Activated CD4-positive, alpha-beta T cell treated with anti-CD3 and anti-CD28 coated beads, Interleukin-2, amount 50 U/mL, for 24 hours (primary cell): ENCODE measurements at regions not wholly inside any gene's neighbourhood (a gene's known extent, or its start where the extent isn't known, plus 50 kb on each side); places are given as distances from the start of the nearest gene placed in this dataset.
A peak's percentile ranks its signal among the peaks of the same experiment; 100 is the strongest.

Experiments
- DNase-seq, 2 donors: peaks; one replicate each; pipeline ENCODE4 v3.0.0-alpha.2; 2020; ENCODE audit warnings: low read depth in 1 of 2, low spot score in 1 of 2

DNA sequence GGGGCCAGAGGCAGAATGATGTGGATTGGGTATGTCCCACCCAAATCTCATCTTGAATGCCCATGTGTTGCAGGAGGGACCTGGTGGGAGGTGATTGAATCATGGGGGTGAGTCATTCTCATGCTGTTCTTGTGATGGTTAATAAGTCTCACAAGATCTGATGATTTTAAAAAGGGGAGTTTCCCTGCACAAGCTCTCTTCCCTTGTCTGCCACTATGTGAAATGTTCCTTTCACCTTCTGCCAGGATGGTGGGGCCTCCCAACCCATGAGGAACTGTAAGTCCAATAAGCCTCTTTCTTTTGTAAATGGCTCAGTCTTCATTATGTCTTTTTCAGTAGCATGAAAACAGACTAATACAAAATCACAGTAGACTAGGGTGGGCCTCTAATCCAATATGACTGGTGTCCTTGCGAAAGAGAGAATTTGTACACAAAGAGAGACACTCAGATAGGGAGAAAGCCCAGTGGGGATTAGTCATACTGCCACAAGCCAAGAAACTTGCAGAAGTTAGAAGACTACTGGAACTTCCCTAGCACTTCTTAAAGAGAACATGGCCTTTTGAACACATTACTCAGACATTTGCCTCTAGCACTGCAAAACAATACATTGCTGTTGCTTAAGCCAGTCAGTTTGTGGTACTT is 68.4 kb downstream of the ANXA1 start:
- DNase-seq = peak in 1 of 2 donors; percentile 40

DNA sequence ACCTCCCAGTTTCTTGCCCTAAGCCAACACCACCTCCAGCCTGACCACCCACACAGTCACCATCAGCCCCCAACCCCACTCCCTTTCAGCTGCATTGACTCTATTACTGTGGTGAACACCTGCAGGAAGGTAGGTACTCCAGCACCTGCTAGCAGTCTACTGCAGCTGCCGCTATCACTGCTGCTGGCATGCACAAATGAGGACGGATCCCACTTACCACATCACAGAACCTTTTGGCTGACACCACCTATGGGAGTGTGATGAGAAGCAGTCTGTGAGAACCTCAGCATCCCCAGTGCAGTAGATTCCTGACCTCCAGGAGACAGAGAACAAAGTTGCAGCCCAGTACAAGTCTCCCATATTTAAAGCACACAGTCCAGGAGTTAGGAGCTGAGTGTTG is 71.9 kb downstream of the ANXA1 start:
- DNase-seq = no peak

DNA sequence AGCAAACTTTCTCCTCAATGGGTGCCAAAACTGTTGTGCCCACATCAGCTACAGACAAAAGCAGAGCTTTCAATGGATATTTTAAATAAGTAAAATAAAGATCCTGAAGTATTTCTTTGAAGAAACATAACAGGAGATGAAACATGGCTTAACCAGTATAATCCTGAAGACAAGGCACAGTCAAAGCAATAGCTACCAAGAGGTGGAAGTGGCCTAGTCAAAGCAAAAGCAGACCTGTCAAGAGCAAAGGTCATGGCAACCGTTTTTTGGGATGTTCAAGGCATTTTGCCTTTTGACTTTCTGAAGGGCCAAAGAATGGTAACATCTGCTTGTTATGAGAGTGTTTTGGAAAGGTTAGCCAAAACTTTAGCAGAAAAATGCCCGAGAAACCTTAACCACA is 77.9 kb downstream of the ANXA1 start:
- DNase-seq = no peak

DNA sequence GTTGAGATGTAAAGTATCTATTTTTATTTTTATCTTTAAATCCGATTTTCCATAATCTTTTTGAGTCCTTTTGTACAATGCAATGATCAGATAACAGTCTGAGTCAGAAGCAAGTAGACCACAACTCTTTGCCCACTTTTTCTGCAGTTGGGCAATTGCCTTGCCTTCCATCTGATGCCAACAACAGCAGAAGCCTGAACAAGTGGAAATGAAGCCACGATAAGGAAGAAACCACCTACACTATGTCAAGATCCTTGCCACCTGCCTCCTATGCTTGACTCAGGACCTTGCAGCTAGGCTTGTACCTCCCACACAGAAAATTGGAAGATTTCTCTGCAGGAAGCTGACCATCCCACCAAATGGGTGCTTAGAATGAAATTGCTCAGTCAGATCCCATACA is 78.6 kb downstream of the ANXA1 start:
- no peak for DNase-seq

DNA sequence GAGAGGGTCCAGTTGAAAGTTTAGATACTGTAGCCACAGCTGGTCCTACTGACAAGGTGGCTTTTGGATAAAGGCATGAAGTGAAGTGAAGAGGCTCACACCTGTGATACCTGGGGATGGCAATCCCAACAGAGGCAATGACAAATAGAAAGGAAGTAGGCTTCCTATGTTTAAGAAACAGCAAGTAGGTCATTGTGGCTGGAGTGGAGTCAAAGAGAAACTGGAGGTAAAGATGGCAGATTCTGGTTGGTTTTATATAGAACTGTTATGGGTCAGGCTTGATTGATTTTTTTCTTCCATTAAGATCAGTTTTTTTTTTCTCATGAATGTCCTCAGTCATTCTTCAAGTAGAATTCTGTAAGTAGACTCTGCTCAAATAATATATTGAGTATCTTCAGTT is 79.5 kb downstream of the ANXA1 start:
- DNase-seq = no peak

DNA sequence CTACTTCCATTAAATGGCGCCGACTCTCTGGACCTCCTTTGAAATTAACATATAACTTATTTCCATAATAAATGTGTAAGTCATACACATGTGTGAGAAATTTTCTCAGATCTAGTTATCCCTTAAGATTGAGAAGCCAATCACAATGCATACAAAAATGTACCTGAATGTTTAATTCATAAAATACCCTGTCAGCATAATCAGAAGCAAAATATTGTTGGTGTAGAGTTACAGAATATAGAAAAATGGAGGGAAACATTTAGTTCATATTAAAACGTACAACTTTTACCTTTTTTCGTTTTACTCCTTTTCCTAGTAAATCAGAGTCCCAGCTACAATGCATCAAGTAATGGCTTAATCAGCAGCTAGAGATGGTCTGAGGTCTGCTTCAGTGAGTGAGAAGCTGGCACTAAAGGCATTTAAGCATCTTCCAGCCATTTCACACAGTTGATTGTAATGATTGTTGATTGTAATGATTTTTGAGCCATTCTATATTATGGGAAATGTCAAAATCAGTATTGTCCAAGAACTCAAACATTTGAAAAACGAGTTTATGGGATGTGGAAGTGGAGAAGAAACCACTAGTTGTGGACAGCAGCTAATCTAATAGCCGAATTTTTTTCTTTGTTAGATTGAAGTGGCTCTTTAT is 81.8 kb downstream of the ANXA1 start:
- no peak for DNase-seq

DNA sequence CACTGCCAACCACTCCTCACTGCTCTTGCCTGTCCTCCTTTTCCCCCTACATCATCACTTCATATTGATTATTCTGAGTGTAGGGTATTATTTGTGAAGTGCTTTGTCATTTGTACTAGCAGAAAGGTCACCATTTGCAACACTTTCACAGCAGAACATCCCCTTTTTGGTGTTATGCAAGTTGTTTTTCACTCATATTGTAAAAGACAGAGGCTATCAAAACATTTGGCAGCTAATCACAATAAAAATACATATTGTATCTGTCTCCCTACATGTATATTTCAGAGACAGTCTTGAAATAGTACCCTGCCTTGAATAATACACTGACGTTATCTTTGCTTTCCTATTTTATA is 82.3 kb downstream of the ANXA1 start:
- no peak for DNase-seq

DNA sequence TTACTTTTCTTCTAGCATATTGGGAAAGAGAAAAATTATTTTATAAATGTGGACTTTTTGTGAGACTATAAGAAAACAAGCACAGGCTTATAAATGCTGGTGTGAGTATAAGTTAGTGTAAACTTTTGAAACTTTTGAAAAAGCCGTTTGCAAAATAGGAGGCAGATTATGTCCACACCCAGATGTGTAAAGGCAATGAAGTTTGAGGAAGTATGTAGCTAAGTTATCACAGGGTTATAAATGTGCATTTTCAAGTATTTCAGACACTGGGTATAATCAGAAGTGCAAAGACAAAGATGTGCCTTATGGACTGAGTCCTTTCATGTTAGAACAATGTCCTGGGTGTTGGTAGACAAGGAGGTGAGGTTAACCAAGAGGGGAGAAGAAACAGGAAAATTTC is 85.5 kb downstream of the ANXA1 start:
- no peak for DNase-seq

DNA sequence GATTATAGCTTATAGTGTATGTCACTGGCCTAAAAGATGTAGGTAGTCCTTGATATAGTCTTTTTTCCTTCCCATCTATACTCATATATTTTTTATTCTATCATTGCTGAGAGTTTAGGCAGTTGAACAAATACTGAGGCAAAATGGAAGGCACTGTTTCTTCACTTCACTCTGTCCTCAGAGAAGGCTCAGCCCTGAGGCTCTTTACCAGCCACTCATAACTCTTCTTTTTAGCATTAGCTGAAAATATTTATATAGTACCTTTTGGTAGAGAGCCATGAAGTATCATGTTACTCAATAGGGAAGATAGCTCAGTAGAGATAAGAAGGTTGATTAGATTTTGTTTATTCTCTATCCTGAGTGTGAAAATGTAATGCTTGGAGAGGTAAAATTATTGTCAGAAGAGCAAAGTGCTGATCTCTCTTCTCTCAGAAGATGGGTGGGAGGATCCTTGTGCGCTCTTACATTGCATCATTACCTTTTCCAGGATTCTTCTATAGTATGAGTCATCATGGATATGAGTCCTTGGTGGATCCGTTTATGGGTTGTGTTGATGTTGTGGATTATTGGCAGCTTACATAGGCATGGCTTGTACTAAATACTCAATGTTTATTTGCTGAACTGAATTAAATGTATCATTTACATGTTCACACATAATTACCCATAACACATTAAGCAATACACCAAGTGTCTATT is 88.1 kb downstream of the ANXA1 start:
- no peak for DNase-seq

DNA sequence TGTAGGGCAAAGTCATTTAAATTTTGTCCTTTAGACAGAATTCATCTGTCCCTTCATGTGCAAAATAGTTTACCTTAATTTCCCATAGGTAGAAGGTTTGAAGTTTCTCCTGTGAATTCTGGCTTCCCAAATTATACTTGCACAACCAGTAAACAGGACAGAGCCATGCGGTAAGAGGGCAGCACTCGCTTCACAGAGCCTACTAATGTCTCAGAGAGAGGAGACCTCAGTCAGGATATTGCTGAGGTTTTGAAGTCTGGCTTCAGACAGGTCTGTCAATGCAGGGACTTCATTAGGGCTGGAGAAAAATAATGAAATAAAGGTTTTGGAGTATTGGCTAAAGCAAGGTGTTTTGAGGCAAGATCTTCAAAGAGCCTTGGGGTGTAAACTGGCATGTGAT is 91.4 kb downstream of the ANXA1 start:
- no peak for DNase-seq

DNA sequence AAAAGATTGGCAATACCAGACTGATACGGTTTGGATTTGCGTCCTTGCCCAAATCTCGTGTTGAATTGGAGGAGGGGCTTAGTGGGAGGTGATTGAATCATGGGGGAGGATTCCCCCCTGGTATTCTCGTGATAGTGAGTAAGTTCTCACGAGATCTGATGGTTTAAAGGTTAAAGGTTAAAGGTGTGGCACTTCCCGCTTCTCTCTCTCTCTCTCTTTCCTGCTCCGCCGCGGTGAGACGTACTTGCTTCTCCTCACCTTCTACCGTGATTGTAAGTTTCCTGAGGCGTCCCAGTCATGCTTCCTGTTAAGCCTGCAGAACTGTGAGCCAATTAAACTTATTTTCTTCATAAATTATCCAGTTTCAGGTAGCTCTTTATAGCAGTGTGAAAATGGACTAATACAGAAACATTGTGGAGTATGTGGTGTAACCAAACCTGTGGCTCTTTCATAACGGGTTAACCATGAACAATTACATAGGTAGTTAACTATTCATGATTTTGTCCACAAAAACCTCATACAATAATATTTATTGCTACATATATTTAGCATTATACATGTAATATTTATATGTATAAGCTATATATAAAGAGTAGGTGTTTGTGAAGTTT is 107.5 kb downstream of the ANXA1 start:
- DNase-seq = no peak

DNA sequence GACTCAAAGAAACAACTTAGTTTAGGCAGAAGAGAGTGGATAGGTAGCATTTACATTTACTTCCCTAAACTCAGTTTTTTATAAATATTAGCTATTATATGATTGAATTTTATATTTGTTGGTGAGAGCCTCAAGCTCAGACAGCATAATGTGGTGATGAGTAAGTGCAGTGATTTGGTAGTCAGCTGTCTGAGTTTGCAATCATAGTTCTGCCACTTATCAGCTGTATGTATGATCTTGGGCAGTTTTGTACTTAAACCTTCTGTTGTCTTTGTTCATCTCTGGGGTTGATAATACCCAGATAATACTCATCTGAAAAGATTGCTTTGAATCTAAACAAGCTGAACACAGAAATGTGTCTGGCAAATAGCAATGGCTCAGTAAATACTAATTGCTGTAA is 108.8 kb downstream of the ANXA1 start:
- DNase-seq = no peak

DNA sequence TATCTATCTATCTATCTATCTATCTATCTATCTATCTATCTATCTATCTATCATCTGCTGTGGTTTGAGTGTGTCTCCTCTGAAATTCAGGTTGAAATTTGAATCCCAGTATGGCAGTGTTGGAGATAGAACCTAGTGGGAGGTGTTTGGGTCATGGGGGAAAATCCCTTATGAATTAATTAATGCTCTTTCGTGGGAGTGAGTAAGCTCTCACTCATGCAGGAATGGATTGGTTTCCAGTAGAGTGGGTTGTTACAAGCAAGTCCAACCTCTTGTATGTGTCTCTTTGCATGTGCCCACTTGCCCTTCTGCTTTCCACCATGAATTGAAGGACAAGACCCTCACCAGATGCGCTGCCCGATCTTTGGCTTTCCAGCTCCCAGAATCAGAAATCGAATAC is 113.0 kb downstream of the ANXA1 start:
- DNase-seq = no peak

DNA sequence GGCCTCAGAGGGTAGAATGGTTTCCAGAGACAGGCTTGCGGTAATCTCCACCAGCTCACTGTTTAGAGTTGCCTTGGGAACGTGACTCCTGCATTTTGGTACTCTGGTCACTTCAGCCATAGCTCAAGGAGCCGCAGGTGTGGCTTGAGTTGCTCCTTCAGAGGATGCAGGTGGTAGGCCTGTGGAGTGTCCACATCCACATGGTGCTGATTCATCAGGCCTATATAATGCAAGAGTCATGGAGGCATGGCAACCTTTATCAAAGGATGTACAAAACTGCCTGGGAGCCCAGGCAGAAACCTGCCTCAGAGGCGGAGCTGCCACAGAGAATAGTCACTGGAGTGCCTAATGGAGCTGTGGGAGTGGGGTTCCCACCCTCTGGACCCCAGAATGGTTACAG is 114.2 kb downstream of the ANXA1 start:
- no peak for DNase-seq

DNA sequence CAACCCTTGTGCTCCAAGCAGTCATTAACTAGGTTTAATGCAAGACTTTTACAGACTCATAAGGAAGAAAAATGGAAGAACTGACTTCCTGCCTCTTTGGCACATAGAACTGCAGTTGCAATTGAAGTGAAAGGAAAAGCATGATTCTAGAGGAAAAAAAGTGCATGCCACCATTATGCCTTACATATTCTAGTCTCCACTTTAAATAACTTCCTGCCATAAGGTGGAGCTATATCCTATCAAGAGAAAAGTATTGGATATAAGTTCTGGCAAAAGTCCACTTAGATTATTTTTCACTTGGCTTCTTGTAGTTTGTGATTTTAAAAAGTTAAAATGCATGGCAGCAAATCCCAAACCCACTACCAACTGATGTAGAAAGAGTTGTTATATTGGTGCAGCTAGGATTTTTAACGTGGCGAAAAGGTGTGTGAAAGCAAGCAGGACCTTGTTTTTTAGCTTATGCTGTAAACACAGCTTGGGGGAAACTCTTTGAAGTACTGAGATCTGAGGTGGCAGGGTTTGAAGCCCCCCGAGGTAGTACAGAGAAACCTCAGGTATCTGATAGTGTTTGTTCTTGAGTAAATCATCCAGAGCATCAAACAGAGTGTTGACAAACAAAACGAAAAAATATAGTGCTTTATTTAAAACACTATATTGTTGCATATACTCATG is 117.9 kb downstream of the ANXA1 start:
- no peak for DNase-seq

DNA sequence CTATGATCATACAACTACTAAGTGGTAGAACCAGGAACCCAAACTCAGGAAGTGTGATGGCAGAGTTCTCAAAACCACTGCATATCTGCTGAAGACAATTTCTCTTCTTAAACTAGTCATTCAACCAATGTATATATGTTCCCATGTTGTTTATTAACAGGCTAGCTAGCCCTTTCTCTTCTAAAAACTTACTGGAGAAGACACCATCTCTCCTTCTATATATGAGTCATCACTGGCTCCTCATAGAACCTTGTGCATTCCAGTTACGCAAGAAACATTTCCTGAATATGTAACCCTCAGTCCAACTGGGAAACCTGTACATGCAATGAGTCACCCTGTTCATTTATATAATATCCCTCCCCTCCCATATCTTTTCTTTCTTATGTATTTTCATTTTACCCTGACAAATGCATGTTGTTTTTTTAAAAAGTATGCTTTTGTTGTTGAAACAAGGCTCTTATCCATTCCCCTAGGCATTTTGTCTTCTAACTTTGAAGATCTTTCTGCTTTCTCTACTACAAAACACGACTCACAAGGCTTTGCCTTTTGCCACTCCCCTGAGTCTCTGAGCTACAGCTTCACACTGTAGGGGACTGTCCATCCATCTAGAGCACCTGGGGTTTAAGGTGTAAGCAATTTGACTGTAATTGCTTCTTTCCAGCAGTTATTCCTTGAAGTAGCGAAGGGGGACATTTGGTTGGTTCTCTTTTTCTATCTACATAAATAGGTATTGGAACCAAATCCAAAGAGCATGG is 119.5 kb downstream of the ANXA1 start:
- DNase-seq = no peak

DNA sequence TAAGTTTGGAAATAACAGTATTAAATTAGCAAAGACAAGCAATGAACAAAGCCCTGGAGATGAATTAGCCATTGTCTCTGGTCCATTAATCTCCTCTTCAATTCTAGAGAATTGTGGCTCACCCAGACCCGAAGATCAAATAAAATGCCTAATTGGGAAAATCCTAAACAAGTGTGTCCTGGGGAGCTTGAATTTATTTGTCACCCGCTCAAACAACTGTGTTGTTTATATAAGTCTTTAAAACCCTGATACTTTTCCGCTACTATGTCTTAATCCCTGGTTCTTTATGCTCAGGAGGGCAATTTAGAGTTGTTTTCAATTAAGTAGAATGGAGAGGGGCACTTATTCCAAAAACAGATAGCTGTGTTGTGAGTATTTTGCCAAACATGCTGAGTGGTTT is 128.4 kb downstream of the ANXA1 start:
- DNase-seq = no peak

DNA sequence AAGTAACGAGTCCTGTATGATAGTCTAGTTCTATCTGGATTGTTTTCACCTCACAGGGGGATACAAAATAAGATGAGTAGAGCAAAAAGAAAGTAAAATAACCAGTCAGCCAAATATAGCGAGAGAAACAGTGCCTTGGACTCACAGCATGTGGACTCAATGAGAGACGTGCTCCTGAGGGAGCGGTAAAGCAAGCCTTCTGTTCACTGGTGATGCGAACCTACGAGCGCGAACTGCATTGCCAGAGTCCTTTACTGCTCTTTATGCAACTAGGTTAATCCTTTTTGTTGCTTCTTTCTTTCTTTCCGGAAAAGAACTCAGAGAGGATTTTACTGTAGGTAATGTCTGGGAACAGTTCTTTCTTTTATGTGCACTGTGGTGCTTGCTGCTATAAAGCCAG is 132.7 kb downstream of the ANXA1 start:
- DNase-seq = no peak

DNA sequence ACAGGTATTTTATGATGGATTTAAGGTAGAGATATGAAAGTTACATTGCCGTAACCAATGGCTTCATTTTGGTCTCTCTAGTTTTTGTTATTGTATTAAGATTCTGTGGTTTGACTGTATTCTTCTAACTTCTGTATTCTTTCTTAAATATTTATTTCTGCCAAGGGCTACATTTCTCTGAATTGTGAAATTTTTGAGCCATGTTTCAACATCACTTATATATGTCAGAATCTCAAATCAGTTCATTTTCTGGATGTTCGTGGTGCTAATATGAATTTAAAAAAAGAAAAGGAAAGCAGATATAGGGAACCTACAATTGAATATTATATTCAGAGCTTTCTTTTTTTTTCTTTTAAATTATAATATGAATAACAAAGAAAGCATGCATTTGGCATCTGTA is 142.7 kb downstream of the ANXA1 start:
- DNase-seq = no peak

DNA sequence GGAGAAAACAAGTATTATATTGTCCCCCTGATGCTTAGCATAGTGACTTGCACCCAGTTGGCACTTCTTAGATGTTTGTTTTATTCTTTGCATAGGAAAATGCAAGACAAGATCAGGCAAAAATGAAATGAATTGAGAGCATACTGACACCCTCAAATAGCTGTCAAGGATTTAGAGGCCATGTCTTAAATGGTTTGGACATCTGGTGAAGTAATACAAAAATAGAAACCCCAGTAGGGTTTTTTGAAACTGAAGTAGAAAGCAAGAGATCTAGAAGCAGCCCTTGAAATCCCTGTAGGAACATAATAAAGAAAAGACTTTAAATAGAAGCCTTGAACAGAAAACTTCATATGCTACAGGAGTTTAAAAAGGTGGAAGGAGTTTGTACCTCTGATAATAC is 174.3 kb downstream of the ANXA1 start:
- DNase-seq = no peak

DNA sequence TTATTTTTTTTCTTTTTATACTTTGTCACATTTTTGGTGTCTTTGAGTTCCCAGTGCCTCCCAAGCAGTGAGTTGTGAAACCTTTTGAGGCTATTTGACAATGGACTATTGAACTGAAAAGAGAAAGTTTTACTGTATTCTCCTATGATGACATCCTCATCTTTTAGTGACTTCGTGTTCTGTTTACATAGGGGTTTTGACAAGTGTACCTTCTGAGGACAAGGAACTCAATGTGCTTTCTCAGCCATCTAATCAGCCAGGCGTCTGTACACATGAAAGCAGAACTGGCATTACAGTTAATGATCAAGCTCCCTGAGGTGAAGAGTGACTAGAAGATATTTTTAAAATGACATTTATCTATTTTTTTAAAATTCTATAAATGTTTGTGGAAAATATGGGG is 175.5 kb downstream of the ANXA1 start:
- DNase-seq = no peak
